Activated CD4-positive, CD25-positive, alpha-beta regulatory T cell treated with anti-CD3 and anti-CD28 coated beads, Interleukin-2, amount 50 U/mL, for 24 hours (primary cell): ENCODE measurements at regions not wholly inside any gene's neighbourhood (a gene's known extent, or its start where the extent isn't known, plus 50 kb on each side); places are given as distances from the start of the nearest gene placed in this dataset.
A peak's percentile ranks its signal among the peaks of the same experiment; 100 is the strongest.

ENCODE experiments used
- ATAC-seq, 2 donors: fragments of 150-1000 bp; cut with Tn5 transposase; one replicate each; pipeline ENCODE4 v1.10.0; 2021; ENCODE audit warnings: mild to moderate bottlenecking in 1 of 2, moderate library complexity in 1 of 2

- ATAC-seq = no peak
Observed at GRCh38 chr4:14059006-14059405, 431.5 kb upstream of the BOD1L1 start.

- no peak for ATAC-seq
Observed at GRCh38 chr4:14064984-14065383, 437.5 kb upstream of the BOD1L1 start.

GRCh38 chr4:14065406-14065805 is 437.9 kb upstream of the BOD1L1 start:
- ATAC-seq = no peak

- no peak for ATAC-seq
Observed at GRCh38 chr4:14066979-14067378, 439.5 kb upstream of the BOD1L1 start.

- no peak for ATAC-seq
Observed at GRCh38 chr4:14069886-14070285, 442.4 kb upstream of the BOD1L1 start.

GRCh38 chr4:14070289-14070880 is 442.9 kb upstream of the BOD1L1 start:
- ATAC-seq = no peak

GRCh38 chr4:14072506-14072905 is 445.0 kb upstream of the BOD1L1 start:
- ATAC-seq = no peak

- ATAC-seq = no peak
Observed at GRCh38 chr4:14076776-14077175, 449.3 kb upstream of the BOD1L1 start.

- no peak for ATAC-seq
Observed at GRCh38 chr4:14078326-14078725, 450.8 kb upstream of the BOD1L1 start.

GRCh38 chr4:14079601-14080000 is 452.1 kb upstream of the BOD1L1 start:
- ATAC-seq = peak in 1 of 2 donors; percentile 17

GRCh38 chr4:14083150-14083549 is 455.6 kb upstream of the BOD1L1 start:
- no peak for ATAC-seq

GRCh38 chr4:14084598-14084997 is 457.1 kb upstream of the BOD1L1 start:
- no peak for ATAC-seq

- no peak for ATAC-seq
Observed at GRCh38 chr4:14087459-14087858, 459.9 kb upstream of the BOD1L1 start.

- ATAC-seq = no peak
Observed at GRCh38 chr4:14087921-14088320, 460.4 kb upstream of the BOD1L1 start.

GRCh38 chr4:14091531-14091930 is 464.0 kb upstream of the BOD1L1 start:
- no peak for ATAC-seq

GRCh38 chr4:14091966-14092365 is 464.4 kb upstream of the BOD1L1 start:
- no peak for ATAC-seq

GRCh38 chr4:14092741-14093140 is 465.2 kb upstream of the BOD1L1 start:
- ATAC-seq = no peak

GRCh38 chr4:14095831-14096230 is 468.3 kb upstream of the BOD1L1 start:
- ATAC-seq = no peak

GRCh38 chr4:14096396-14096965 is 469.0 kb upstream of the BOD1L1 start:
- ATAC-seq = no peak

GRCh38 chr4:14100349-14100748 is 472.8 kb upstream of the BOD1L1 start:
- ATAC-seq = no peak

- ATAC-seq = no peak
Observed at GRCh38 chr4:14110407-14110806, 482.9 kb upstream of the BOD1L1 start.

GRCh38 chr4:14111730-14112181 is 484.2 kb upstream of the BOD1L1 start:
- no peak for ATAC-seq

- ATAC-seq = no peak
Observed at GRCh38 chr4:14115106-14115505, 487.6 kb upstream of the BOD1L1 start.

- no peak for ATAC-seq
Observed at GRCh38 chr4:14117575-14118238, 490.2 kb upstream of the BOD1L1 start.
